ENCODE measurements at regions not wholly inside any gene's neighbourhood (a gene's known extent, or its start where the extent isn't known, plus 50 kb on each side); places are given as distances from the start of the nearest gene placed in this dataset.

- DNase-seq (ENCODE audit: low spot score), result no peak
These were observed 392.1 kb downstream of the BRD1 start for GRCh38 chr22:49435596-49435995.

- no peak for DNase-seq (ENCODE audit: low spot score)
These were observed 393.7 kb downstream of the BRD1 start for GRCh38 chr22:49433717-49434611.

GRCh38 chr22:49432897-49433443 is 394.7 kb downstream of the BRD1 start:
- no peak for DNase-seq (ENCODE audit: low spot score)

- no peak for DNase-seq (ENCODE audit: low spot score)
These were observed 395.3 kb downstream of the BRD1 start for GRCh38 chr22:49432211-49432896.

GRCh38 chr22:49431551-49431950 is 396.1 kb downstream of the BRD1 start:
- DNase-seq (ENCODE audit: low spot score), result no peak

- DNase-seq (ENCODE audit: low spot score), result no peak
These were observed 398.6 kb downstream of the BRD1 start for GRCh38 chr22:49429066-49429465.

GRCh38 chr22:49427941-49428340 is 399.7 kb downstream of the BRD1 start:
- DNase-seq (ENCODE audit: low spot score), result no peak

GRCh38 chr22:49427341-49427740 is 400.3 kb downstream of the BRD1 start:
- DNase-seq (ENCODE audit: low spot score), result no peak

- DNase-seq (ENCODE audit: low spot score), result no peak
These were observed 400.9 kb downstream of the BRD1 start for GRCh38 chr22:49426618-49427266.

- DNase-seq (ENCODE audit: low spot score), result no peak
These were observed 401.6 kb downstream of the BRD1 start for GRCh38 chr22:49426098-49426497.

- DNase-seq (ENCODE audit: low spot score), result no peak
These were observed 402.3 kb downstream of the BRD1 start for GRCh38 chr22:49425356-49425755.

- DNase-seq (ENCODE audit: low spot score), result no peak
These were observed 402.8 kb downstream of the BRD1 start for GRCh38 chr22:49424893-49425270.

GRCh38 chr22:49423125-49423650 is 404.5 kb downstream of the BRD1 start:
- DNase-seq (ENCODE audit: low spot score), result no peak

GRCh38 chr22:49422701-49423100 is 405.0 kb downstream of the BRD1 start:
- no peak for DNase-seq (ENCODE audit: low spot score)

- DNase-seq (ENCODE audit: low spot score), result no peak
These were observed 407.0 kb downstream of the BRD1 start for GRCh38 chr22:49420651-49421050.

- no peak for DNase-seq (ENCODE audit: low spot score)
These were observed 408.0 kb downstream of the BRD1 start for GRCh38 chr22:49419661-49420060.

GRCh38 chr22:49418943-49419342 is 408.7 kb downstream of the BRD1 start:
- DNase-seq (ENCODE audit: low spot score), result no peak

GRCh38 chr22:49418341-49418894 is 409.3 kb downstream of the BRD1 start:
- no peak for DNase-seq (ENCODE audit: low spot score)

GRCh38 chr22:49417833-49418232 is 409.8 kb downstream of the BRD1 start:
- no peak for DNase-seq (ENCODE audit: low spot score)

GRCh38 chr22:49417326-49417725 is 410.3 kb downstream of the BRD1 start:
- no peak for DNase-seq (ENCODE audit: low spot score)

- DNase-seq (ENCODE audit: low spot score), result no peak
These were observed 412.3 kb downstream of the BRD1 start for GRCh38 chr22:49415151-49415951.

Measured in CD4-positive, alpha-beta T cell treated with Interleukin-2 at 100 ng/mL for 4 hours (primary cell).